C4-2B (cell line): ENCODE measurements at regions not wholly inside any gene's neighbourhood (a gene's known extent, or its start where the extent isn't known, plus 50 kb on each side); places are given as distances from the start of the nearest gene placed in this dataset.

Experiments
- H3K27ac ChIP-seq: fragments of 450-650 bp; 2 replicates; pipeline ENCODE4 v1.5.1; 2017
- ZFX ChIP-seq: fragments of 450-650 bp; IDR thresholded peaks from 2 replicates; pipeline ENCODE4 v1.6.1; 2017
- TF ChIP-seq, protein P1 (sequence below): fragments of 450-650 bp; conservative IDR thresholded peaks from 2 replicates; pipeline ENCODE4 v1.5.1; 2017; ENCODE audit warnings: mild to moderate bottlenecking

DNA sequence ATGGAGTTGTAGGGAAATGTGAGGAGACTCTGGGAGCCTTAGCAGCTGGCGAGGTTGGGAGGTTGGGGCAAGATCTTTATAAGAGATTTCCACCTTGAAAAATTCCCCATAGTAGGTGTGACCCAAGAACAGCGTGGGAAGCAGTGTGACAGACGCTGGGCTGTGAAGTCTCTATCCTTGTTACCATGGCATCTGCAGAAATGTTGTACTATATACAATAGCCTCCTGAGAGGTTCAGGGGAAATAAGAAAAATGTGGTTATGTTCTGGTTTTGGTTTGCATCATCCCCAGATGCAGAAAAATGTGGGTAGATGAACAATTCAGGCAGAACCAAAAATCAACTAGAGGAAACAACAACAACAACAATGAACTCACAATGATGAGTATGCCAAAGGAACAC lies 498.6 kb downstream of the SH2D4B start:
- TF ChIP-seq ZFX = no peak
- TF ChIP-seq, protein P1, sequence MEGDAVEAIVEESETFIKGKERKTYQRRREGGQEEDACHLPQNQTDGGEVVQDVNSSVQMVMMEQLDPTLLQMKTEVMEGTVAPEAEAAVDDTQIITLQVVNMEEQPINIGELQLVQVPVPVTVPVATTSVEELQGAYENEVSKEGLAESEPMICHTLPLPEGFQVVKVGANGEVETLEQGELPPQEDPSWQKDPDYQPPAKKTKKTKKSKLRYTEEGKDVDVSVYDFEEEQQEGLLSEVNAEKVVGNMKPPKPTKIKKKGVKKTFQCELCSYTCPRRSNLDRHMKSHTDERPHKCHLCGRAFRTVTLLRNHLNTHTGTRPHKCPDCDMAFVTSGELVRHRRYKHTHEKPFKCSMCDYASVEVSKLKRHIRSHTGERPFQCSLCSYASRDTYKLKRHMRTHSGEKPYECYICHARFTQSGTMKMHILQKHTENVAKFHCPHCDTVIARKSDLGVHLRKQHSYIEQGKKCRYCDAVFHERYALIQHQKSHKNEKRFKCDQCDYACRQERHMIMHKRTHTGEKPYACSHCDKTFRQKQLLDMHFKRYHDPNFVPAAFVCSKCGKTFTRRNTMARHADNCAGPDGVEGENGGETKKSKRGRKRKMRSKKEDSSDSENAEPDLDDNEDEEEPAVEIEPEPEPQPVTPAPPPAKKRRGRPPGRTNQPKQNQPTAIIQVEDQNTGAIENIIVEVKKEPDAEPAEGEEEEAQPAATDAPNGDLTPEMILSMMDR = no peak
- H3K27ac ChIP-seq = no peak overlapping the region

GRCh38 chr10:81040031-81040430 lies 502.3 kb downstream of the SH2D4B start:
- TF ChIP-seq, protein P1 = no peak
- TF ChIP-seq ZFX = no peak
- H3K27ac ChIP-seq = no peak overlapping the region

GRCh38 chr10:81040940-81041339 lies 503.2 kb downstream of the SH2D4B start:
- no peak for TF ChIP-seq ZFX
- TF ChIP-seq, protein P1 = no peak
- H3K27ac ChIP-seq = peak overlapping the region; percentile 50; the same call in 1 of the 2 replicates

DNA sequence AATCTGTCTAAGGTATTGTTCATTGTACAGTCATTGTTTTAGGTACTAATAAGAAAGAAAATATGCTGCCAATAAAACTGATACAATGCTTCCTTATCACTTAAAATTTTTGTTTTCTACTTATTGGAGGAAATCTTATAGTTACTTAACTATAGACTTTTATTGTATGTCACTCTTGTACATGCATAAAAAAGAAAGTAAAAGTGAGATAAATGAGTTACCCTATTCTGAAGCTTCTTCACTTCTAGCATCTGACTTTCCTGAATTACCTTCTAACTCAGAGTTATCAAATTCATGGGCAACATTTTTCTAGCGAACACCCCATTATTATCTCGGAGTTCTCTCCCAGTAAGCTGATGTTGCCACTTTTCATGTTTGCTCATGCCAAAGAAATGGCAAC lies 504.9 kb downstream of the SH2D4B start:
- no peak overlapping the region for H3K27ac ChIP-seq
- TF ChIP-seq, protein P1 = no peak
- no peak for TF ChIP-seq ZFX

GRCh38 chr10:81065474-81065873 lies 527.8 kb downstream of the SH2D4B start:
- TF ChIP-seq, protein P1 = no peak
- TF ChIP-seq ZFX = no peak

GRCh38 chr10:81068460-81068859 lies 530.8 kb downstream of the SH2D4B start:
- TF ChIP-seq, protein P1 = no peak
- no peak for TF ChIP-seq ZFX

More at GRCh38 chr10:81065474-81065873, 527.8 kb downstream of the SH2D4B start:
- no peak overlapping the region for H3K27ac ChIP-seq

DNA sequence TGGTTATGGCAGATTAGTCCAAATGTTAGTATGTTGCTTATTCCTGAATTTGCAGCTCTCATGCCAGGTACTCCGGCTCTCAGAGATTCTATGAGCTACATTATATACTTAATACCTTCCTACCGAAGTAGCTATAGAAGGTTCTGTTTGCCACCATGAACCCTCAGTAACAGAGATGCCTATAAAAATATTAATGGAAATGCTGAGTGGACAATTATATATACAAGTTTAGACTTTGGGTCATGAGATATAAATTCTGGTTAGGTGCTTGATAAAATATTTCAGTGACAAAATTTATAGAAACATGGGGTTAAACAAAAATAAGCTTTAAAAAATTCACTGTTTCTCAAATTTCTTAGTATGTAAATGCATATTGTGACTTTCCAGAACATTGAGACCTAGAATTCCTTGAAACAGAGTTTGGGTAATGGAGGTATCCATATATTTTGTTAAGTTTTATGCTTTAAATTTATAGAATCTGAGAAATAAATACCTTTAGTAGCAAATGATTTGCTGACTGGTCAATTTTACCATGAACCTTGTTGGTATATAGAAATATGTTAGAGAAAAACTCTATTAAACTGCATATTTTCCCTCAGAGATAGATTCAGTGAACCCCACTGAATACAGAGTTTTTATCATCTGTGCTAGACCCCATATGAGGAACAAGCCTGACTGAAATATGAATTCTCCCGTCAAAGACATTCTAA lies 533.5 kb downstream of the SH2D4B start:
- no peak for TF ChIP-seq ZFX
- TF ChIP-seq, protein P1 = no peak
- H3K27ac ChIP-seq = no peak overlapping the region

More at GRCh38 chr10:81068460-81068859, 530.8 kb downstream of the SH2D4B start:
- H3K27ac ChIP-seq = no peak overlapping the region
